ENCODE measurements at regions not wholly inside any gene's neighbourhood (a gene's known extent, or its start where the extent isn't known, plus 50 kb on each side); places are given as distances from the start of the nearest gene placed in this dataset.

DNA sequence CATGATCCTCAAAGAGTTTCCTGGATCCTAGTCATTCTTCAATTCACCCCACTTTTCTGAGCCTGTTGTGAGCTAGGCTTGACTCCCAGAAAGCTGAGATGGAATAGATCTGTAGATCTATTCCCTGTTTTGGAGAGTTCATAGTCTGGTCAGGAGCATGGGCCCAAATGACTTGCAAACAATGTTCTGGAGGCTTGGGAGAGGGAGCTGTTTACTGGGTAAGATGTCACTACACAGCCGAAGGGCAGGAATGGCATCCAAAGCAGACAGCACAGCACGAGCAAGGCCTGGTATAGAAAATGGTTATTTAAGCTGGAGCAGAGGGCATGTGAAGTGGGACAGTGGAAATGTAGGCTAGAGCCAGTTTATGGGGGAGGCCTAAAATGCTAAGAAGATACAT lies 152.5 kb upstream of the ALDH1B1 start:
- Histone ChIP-seq H3K36me3 (replicated peaks in 1 of 2; ENCODE audit: control insufficient read depth in 1 of 2, insufficient read depth in 2 of 2, low read length in 2 of 2) (no peaks in the 10 kb centered on the region), H3K4me2 (replicated peaks; ENCODE audit: extremely low read depth, low read length, poor library complexity, severe bottlenecking) (no peak overlapping the region), H3K4me3 (replicated peaks in 1 of 3; ENCODE audit: low read depth in 2 of 3, low read length in 3 of 3) (no peak overlapping the region), H4K20me1 (ENCODE audit: insufficient read depth, low read length) (no peaks in the 10 kb centered on the region), H3K27me3 (ENCODE audit: control insufficient read depth in 2 of 2, insufficient read depth in 2 of 2, low read length in 2 of 2) (no peaks in the 10 kb centered on the region), H3K79me2 (ENCODE audit: insufficient read depth, low read length) (no peaks in the 10 kb centered on the region), H3K4me1 (ENCODE audit: control insufficient read depth in 1 of 2, insufficient read depth in 2 of 2, low read length in 2 of 2) (no peaks in the 10 kb centered on the region), H2AFZ (ENCODE audit: insufficient read depth, low read depth, low read length, poor library complexity, severe bottlenecking) (no peak overlapping the region), H3K9ac (ENCODE audit: insufficient read depth, low read length, poor library complexity, severe bottlenecking) (no peak overlapping the region), H3K27ac (ENCODE audit: low read depth in 1 of 2, low read length in 2 of 2) (no peak overlapping the region), H3K9me3 (replicated peaks in 1 of 2; ENCODE audit: control insufficient read depth in 1 of 2, insufficient read depth in 1 of 2, low read length in 2 of 2) (no peaks in the 10 kb centered on the region)
- DNase-seq = no peak
- WGBS (ENCODE audit: insufficient coverage) = 94% methylated on average over 2 of the region's 2 CpGs
- TF ChIP-seq, protein P1, sequence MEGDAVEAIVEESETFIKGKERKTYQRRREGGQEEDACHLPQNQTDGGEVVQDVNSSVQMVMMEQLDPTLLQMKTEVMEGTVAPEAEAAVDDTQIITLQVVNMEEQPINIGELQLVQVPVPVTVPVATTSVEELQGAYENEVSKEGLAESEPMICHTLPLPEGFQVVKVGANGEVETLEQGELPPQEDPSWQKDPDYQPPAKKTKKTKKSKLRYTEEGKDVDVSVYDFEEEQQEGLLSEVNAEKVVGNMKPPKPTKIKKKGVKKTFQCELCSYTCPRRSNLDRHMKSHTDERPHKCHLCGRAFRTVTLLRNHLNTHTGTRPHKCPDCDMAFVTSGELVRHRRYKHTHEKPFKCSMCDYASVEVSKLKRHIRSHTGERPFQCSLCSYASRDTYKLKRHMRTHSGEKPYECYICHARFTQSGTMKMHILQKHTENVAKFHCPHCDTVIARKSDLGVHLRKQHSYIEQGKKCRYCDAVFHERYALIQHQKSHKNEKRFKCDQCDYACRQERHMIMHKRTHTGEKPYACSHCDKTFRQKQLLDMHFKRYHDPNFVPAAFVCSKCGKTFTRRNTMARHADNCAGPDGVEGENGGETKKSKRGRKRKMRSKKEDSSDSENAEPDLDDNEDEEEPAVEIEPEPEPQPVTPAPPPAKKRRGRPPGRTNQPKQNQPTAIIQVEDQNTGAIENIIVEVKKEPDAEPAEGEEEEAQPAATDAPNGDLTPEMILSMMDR (IDR thresholded peaks at IDR 0.05) = no peak
- Mint-ChIP-seq H3K4me3 (no peak overlapping the region), H3K27ac (no peak overlapping the region), H3K27me3 (ENCODE audit: low read depth in 3 of 3) (peaks cover 0 to 6% (median 4%) of the 10 kb centered on the region in 3 donors), H3K36me3 (no peaks in the 10 kb centered on the region), H3K4me1 (no peaks in the 10 kb centered on the region), H3K9me3 (peaks cover 0 to 2% (median 0%) of the 10 kb centered on the region in 7 donors)
- intact Hi-C loops (cut with micrococcal nuclease) = no loop called here

DNA sequence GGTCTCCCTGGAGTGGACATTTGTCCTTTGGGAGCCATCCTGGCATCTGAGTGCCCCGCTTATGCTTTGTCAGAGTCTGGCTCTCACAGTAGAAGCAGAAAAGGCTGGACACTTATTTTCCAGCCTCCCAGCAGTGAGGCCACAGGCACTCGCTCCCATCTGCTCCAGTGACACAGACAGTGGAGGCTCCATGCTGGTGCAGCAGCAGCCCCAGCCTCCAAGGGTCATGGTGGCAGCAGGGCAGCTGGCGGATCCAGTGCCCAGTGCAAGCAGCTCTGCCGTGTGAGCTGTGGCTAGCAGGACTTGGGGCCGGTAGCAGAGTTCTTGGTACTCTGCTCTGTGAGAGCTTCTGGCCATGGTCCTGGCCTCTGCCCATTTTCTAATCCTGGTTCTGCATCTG lies 157.3 kb upstream of the ALDH1B1 start:
- Mint-ChIP-seq H3K4me1 (no peaks in the 10 kb centered on the region), H3K27me3 (ENCODE audit: low read depth in 3 of 3) (peaks cover 4 to 13% (median 4%) of the 10 kb centered on the region in 3 donors)
- no peaks in the 10 kb centered on the region for H3K9me3 ChIP-seq (replicated peaks in 1 of 2; ENCODE audit: control insufficient read depth in 1 of 2, insufficient read depth in 1 of 2, low read length in 2 of 2)

More for the DNA sequence above, 157.3 kb upstream of the ALDH1B1 start:
- Histone ChIP-seq H3K27ac (ENCODE audit: low read depth in 1 of 2, low read length in 2 of 2) (no peak overlapping the region), H3K79me2 (ENCODE audit: insufficient read depth, low read length) (no peaks in the 10 kb centered on the region), H4K20me1 (ENCODE audit: insufficient read depth, low read length) (no peaks in the 10 kb centered on the region), H3K4me3 (replicated peaks in 1 of 3; ENCODE audit: low read depth in 2 of 3, low read length in 3 of 3) (no peak overlapping the region), H3K9ac (ENCODE audit: insufficient read depth, low read length, poor library complexity, severe bottlenecking) (no peak overlapping the region), H2AFZ (ENCODE audit: insufficient read depth, low read depth, low read length, poor library complexity, severe bottlenecking) (no peak overlapping the region), H3K36me3 (replicated peaks in 1 of 2; ENCODE audit: control insufficient read depth in 1 of 2, insufficient read depth in 2 of 2, low read length in 2 of 2) (no peaks in the 10 kb centered on the region), H3K27me3 (ENCODE audit: control insufficient read depth in 2 of 2, insufficient read depth in 2 of 2, low read length in 2 of 2) (no peaks in the 10 kb centered on the region), H3K4me2 (replicated peaks; ENCODE audit: extremely low read depth, low read length, poor library complexity, severe bottlenecking) (no peak overlapping the region), H3K4me1 (ENCODE audit: control insufficient read depth in 1 of 2, insufficient read depth in 2 of 2, low read length in 2 of 2) (no peaks in the 10 kb centered on the region)
- no peak overlapping the region for H3K4me3 Mint-ChIP-seq
- intact Hi-C loops (cut with micrococcal nuclease) = no loop called here
- 89% methylated on average over 5 of the region's 5 CpGs for WGBS (ENCODE audit: insufficient coverage)
- H3K36me3 Mint-ChIP-seq = no peaks in the 10 kb centered on the region
- H3K27ac Mint-ChIP-seq = no peak overlapping the region
- H3K9me3 Mint-ChIP-seq = peaks cover 0 to 2% (median 0%) of the 10 kb centered on the region in 7 donors
- no peak for DNase-seq
- TF ChIP-seq, protein P1 (IDR thresholded peaks at IDR 0.05) = no peak

Measured in CD14-positive monocyte (primary cell).